Ascending aorta (tissue), 2 donors: ENCODE measurements at regions not wholly inside any gene's neighbourhood (a gene's known extent, or its start where the extent isn't known, plus 50 kb on each side); places are given as distances from the start of the nearest gene placed in this dataset.

Experiments used
- DNase-seq, 2 donors: peaks; one replicate each; pipeline ENCODE4 v3.0.0-alpha.2; 2019; ENCODE audit warnings: low spot score in 2 of 2
- H3K27ac ChIP-seq, 2 donors: fragments of 200-600 bp; sonication (generic); one replicate each; pipeline ENCODE4 v1.5.1; 2016 to 2017; ENCODE audit warnings: mild to moderate bottlenecking in 1 of 2
- H3K27me3 ChIP-seq: fragments of 200-600 bp; sonication (generic); one replicate; pipeline ENCODE4 v1.5.1; 2017
- H3K36me3 ChIP-seq, 2 donors: fragments of 200-600 bp; sonication (generic); one replicate each; pipeline ENCODE4 v1.5.1; 2016
- H3K4me1 ChIP-seq, 2 donors: fragments of 200-600 bp; sonication (generic); one replicate each; pipeline ENCODE4 v1.5.1; 2016 to 2017; ENCODE audit warnings: mild to moderate bottlenecking in 1 of 2
- H3K4me3 ChIP-seq, 2 donors: fragments of 200-600 bp; sonication (generic); one replicate each; pipeline ENCODE4 v1.5.1; 2016 to 2017; ENCODE audit warnings: mild to moderate bottlenecking in 1 of 2
- H3K9me3 ChIP-seq, 2 donors: fragments of 200-600 bp; sonication (generic); one replicate each; pipeline ENCODE4 v1.5.1; 2016
- intact Hi-C: fragments of 100-400 bp; cut with DNase I; formaldehyde crosslinking; loops from one replicate; pipeline ENCODE4 v1.15.1; 2023
- TF ChIP-seq, protein P1 (sequence below), 3 experiments: fragments of 200-600 bp in 2 of 3; fragments of 450-650 bp in 1 of 3; sonication (generic) in 2 of 3; IDR thresholded peaks; one replicate each; pipeline ENCODE4 v1.5.1; 2016 to 2019; ENCODE audit warnings: antibody characterized with exemption in 3 of 3, mild to moderate bottlenecking in 1 of 3, moderate library complexity in 1 of 3

DNA sequence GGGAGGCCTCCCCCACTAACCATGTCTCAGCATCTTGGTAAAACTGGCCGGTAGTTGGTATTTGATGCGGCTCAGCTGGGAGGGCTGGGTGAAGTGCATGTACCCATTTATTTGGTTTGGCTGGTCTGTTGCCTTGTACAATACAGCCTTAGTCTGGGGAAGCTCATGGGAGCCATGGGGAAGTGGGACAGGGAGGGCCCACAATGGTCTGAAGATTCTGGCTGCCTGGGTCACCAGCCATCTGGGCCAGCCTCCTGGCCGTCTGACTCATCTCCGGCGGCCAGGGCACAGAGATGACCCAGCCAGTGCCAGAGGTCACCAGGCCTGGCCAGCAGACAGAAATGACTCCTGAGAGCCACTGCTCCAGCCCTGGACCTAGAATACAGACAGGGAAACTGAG is 51.6 kb upstream of the SMAD6 start:
- intact Hi-C loops = no loop called here
- TF ChIP-seq, protein P1, sequence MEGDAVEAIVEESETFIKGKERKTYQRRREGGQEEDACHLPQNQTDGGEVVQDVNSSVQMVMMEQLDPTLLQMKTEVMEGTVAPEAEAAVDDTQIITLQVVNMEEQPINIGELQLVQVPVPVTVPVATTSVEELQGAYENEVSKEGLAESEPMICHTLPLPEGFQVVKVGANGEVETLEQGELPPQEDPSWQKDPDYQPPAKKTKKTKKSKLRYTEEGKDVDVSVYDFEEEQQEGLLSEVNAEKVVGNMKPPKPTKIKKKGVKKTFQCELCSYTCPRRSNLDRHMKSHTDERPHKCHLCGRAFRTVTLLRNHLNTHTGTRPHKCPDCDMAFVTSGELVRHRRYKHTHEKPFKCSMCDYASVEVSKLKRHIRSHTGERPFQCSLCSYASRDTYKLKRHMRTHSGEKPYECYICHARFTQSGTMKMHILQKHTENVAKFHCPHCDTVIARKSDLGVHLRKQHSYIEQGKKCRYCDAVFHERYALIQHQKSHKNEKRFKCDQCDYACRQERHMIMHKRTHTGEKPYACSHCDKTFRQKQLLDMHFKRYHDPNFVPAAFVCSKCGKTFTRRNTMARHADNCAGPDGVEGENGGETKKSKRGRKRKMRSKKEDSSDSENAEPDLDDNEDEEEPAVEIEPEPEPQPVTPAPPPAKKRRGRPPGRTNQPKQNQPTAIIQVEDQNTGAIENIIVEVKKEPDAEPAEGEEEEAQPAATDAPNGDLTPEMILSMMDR (IDR thresholded peaks at IDR 0.05) = no peak
- H3K9me3 ChIP-seq = no peaks in the 10 kb centered on the region
- DNase-seq = peak; percentile 25 to 75
- H3K27ac ChIP-seq = peak overlapping the region in 1 of 2 donors; percentile 1
- peaks cover 3 to 23% of the 10 kb centered on the region in 2 donors for H3K4me1 ChIP-seq
- H3K27me3 ChIP-seq = no peaks in the 10 kb centered on the region
- H3K4me3 ChIP-seq = no peak overlapping the region
- H3K36me3 ChIP-seq = no peaks in the 10 kb centered on the region

DNA sequence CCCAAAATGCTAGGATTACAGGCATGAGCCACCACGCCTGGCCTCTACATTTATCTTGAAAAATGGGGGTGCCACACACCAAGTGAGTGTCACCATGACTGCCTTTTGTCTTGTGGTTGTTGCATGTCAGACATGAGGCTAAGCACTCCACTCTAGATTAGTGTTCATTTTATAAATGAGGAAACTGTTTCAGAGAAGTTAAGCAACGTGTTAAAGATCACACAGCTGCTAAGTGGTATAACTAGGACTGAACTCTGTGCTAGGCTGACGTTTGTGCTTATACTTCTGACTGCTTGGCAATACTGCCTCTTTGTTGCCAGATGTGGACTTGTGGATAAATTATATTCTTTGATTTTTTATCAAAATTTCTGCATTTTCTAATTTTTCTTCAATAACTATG is 50.8 kb upstream of the SMAD6 start:
- Histone ChIP-seq H3K36me3 (no peaks in the 10 kb centered on the region), H3K27ac (no peak overlapping the region), H3K27me3 (no peaks in the 10 kb centered on the region), H3K4me1 (peaks cover 3 to 19% of the 10 kb centered on the region in 2 donors), H3K4me3 (no peak overlapping the region), H3K9me3 (no peaks in the 10 kb centered on the region)
- no peak for DNase-seq
- TF ChIP-seq, protein P1 (IDR thresholded peaks at IDR 0.05) = no peak
- intact Hi-C loops = no loop called here

DNA sequence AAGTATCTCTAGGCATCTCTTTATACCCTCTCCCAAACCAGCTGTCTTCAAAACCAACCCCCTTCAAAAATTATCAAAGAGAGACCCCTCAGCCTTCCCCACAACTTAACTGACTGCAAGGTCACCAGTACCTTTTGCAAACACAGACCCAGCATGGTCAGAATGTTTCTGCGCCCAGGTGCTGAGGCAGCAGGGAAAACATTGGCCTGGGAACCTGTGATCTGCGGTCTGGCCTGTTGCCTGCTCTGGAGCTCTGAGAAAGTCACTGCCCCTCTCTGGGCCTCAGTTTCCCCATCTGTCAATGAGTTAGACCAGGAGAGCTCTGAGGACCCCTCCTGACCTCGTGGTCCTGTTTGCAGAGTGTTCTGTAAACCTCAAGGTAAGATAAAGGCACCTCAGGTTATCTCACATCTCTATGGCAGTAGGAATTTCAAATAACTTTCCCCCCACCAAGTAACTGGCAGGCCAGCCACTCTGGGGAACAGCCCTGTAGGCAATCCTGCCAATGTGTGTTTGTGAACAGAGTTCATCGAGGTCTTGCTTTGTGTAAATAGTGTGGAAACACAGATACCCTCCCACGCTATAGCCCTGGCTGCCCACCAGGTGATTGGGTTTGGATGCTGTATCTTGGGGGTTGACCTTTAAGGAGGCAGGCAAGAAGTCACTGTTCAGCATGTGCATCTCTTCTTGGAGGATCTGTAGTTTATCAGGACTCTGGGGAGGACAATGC is 50.0 kb upstream of the SMAD6 start:
- no peaks in the 10 kb centered on the region for H3K36me3 ChIP-seq
- intact Hi-C loops = no loop called here
- peaks cover 2 to 12% of the 10 kb centered on the region in 2 donors for H3K4me1 ChIP-seq
- H3K27ac ChIP-seq = no peak overlapping the region
- no peaks in the 10 kb centered on the region for H3K9me3 ChIP-seq
- H3K4me3 ChIP-seq = no peak overlapping the region
- DNase-seq = no peak
- TF ChIP-seq, protein P1 (IDR thresholded peaks at IDR 0.05) = no peak
- H3K27me3 ChIP-seq = no peaks in the 10 kb centered on the region
